ENCODE measurements at regions not wholly inside any gene's neighbourhood (a gene's known extent, or its start where the extent isn't known, plus 50 kb on each side); places are given as distances from the start of the nearest gene placed in this dataset.

- H3K27me3 ChIP-seq, result no peaks in the 10 kb centered on the region
- no peak overlapping the region for H3K27ac ChIP-seq
- 59 to 79% methylated on average over 4 of the region's 4 CpGs for WGBS, 2 donors
- H3K4me3 ChIP-seq, result no peak overlapping the region
- no peaks in the 10 kb centered on the region for H3K4me1 ChIP-seq
- no peaks in the 10 kb centered on the region for H3K36me3 ChIP-seq
- ATAC-seq (ENCODE audit: low FRiP score in 2 of 2) (no peak), DNase-seq (no peak)
- TF ChIP-seq POLR2A (IDR thresholded peaks at IDR 0.05), result no peak
- TF ChIP-seq CTCF (IDR thresholded peaks at IDR 0.05), result no peak
- no peak for TF ChIP-seq EP300 (IDR thresholded peaks at IDR 0.05)
- no peak for TF ChIP-seq POLR2AphosphoS5 (IDR thresholded peaks at IDR 0.05)
- H3K9me3 ChIP-seq, result peaks cover 0 to 13% (median 2%) of the 10 kb centered on the region in 4 donors
These were observed 236.9 kb downstream of the EPM2A start for GRCh38 chr6:145498425-145498824.

GRCh38 chr6:145502416-145502815 is 232.9 kb downstream of the EPM2A start:
- Histone ChIP-seq H3K9me3 (peaks cover 0 to 4% (median under 1%) of the 10 kb centered on the region in 4 donors), H3K27ac (no peak overlapping the region), H3K4me1 (no peaks in the 10 kb centered on the region), H3K36me3 (no peaks in the 10 kb centered on the region), H3K4me3 (no peak overlapping the region), H3K27me3 (no peaks in the 10 kb centered on the region)
- DNase-seq, result no peak
- no peak for ATAC-seq (ENCODE audit: low FRiP score in 2 of 2)
- WGBS, 2 donors, result 9 to 32% methylated on average over 1 of the region's 1 CpG
- TF ChIP-seq CTCF (IDR thresholded peaks at IDR 0.05) (no peak), EP300 (IDR thresholded peaks at IDR 0.05) (no peak), POLR2A (IDR thresholded peaks at IDR 0.05) (no peak), POLR2AphosphoS5 (IDR thresholded peaks at IDR 0.05) (no peak)

- Histone ChIP-seq H3K36me3 (no peaks in the 10 kb centered on the region), H3K9me3 (peaks cover 5 to 18% (median 10%) of the 10 kb centered on the region in 4 donors), H3K4me3 (no peak overlapping the region), H3K27me3 (no peaks in the 10 kb centered on the region), H3K4me1 (no peaks in the 10 kb centered on the region), H3K27ac (no peak overlapping the region)
- DNase-seq (no peak), ATAC-seq (ENCODE audit: low FRiP score in 2 of 2) (no peak)
- TF ChIP-seq CTCF (IDR thresholded peaks at IDR 0.05), result no peak
- no peak for TF ChIP-seq POLR2AphosphoS5 (IDR thresholded peaks at IDR 0.05)
- no peak for TF ChIP-seq EP300 (IDR thresholded peaks at IDR 0.05)
- TF ChIP-seq POLR2A (IDR thresholded peaks at IDR 0.05), result no peak
- 27 to 40% methylated on average over 2 of the region's 2 CpGs for WGBS, 2 donors
These were observed 229.2 kb downstream of the EPM2A start for GRCh38 chr6:145506136-145506535.

GRCh38 chr6:145506565-145506964 is 228.8 kb downstream of the EPM2A start:
- H3K27me3 ChIP-seq, result no peaks in the 10 kb centered on the region
- no peak overlapping the region for H3K4me3 ChIP-seq
- ATAC-seq (ENCODE audit: low FRiP score in 2 of 2), result peak in 1 of 2 donors; percentile 84
- H3K4me1 ChIP-seq, result no peaks in the 10 kb centered on the region
- H3K9me3 ChIP-seq, result peaks cover 5 to 18% (median 10%) of the 10 kb centered on the region in 4 donors
- no peak overlapping the region for H3K27ac ChIP-seq
- WGBS, 2 donors, result 33 to 59% methylated on average over 1 of the region's 1 CpG
- no peaks in the 10 kb centered on the region for H3K36me3 ChIP-seq
- TF ChIP-seq POLR2AphosphoS5 (IDR thresholded peaks at IDR 0.05), result no peak
- TF ChIP-seq CTCF (IDR thresholded peaks at IDR 0.05), result no peak
- no peak for TF ChIP-seq EP300 (IDR thresholded peaks at IDR 0.05)
- no peak for TF ChIP-seq POLR2A (IDR thresholded peaks at IDR 0.05)
- DNase-seq, result no peak

- peaks cover 5 to 18% (median 10%) of the 10 kb centered on the region in 4 donors for H3K9me3 ChIP-seq
- H3K36me3 ChIP-seq, result no peaks in the 10 kb centered on the region
- ATAC-seq (ENCODE audit: low FRiP score in 2 of 2) (no peak), DNase-seq (no peak)
- no peak overlapping the region for H3K4me3 ChIP-seq
- no peak overlapping the region for H3K27ac ChIP-seq
- no peaks in the 10 kb centered on the region for H3K27me3 ChIP-seq
- H3K4me1 ChIP-seq, result no peaks in the 10 kb centered on the region
- whole genome bisulfite sequencing, 2 donors, result 93 to 96% methylated on average over 2 of the region's 2 CpGs
- no peak for TF ChIP-seq EP300 (IDR thresholded peaks at IDR 0.05)
- TF ChIP-seq CTCF (IDR thresholded peaks at IDR 0.05), result no peak
- TF ChIP-seq POLR2AphosphoS5 (IDR thresholded peaks at IDR 0.05), result no peak
- no peak for TF ChIP-seq POLR2A (IDR thresholded peaks at IDR 0.05)
These were observed 228.1 kb downstream of the EPM2A start for GRCh38 chr6:145507239-145507638.

Measured in upper lobe of left lung (tissue), 6 donors.